ENCODE measurements at regions not wholly inside any gene's neighbourhood (a gene's known extent, or its start where the extent isn't known, plus 50 kb on each side); places are given as distances from the start of the nearest gene placed in this dataset.

DNA sequence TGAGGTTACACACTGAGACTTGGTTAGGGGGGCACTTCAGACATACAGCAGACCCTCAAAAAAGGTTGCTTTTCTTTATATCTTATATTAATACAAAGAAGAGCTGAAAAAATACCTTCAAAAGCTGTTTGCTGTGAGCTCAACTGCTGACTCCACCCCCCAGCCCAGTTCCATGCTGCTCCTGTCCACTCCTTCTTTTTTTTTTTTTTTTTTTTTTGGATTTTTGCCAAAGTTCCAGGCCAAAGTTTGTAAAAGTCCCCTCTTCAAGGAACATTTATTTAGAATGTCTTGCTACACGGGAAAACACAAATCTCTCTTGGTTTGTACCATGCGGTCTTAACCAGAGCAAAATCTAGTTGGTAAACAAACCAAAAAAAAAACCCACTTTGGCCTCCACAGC, 85.3 kb upstream of the AKAP12 start:
- TF ChIP-seq, protein P1, sequence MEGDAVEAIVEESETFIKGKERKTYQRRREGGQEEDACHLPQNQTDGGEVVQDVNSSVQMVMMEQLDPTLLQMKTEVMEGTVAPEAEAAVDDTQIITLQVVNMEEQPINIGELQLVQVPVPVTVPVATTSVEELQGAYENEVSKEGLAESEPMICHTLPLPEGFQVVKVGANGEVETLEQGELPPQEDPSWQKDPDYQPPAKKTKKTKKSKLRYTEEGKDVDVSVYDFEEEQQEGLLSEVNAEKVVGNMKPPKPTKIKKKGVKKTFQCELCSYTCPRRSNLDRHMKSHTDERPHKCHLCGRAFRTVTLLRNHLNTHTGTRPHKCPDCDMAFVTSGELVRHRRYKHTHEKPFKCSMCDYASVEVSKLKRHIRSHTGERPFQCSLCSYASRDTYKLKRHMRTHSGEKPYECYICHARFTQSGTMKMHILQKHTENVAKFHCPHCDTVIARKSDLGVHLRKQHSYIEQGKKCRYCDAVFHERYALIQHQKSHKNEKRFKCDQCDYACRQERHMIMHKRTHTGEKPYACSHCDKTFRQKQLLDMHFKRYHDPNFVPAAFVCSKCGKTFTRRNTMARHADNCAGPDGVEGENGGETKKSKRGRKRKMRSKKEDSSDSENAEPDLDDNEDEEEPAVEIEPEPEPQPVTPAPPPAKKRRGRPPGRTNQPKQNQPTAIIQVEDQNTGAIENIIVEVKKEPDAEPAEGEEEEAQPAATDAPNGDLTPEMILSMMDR (IDR thresholded peaks at IDR 0.05; ENCODE audit: low read depth, low read length): no peak
- no peak for DNase-seq
- H3K27ac ChIP-seq: no peak overlapping the region
- H3K36me3 ChIP-seq: no peaks in the 10 kb centered on the region
- H3K9me3 ChIP-seq (ENCODE audit: severe bottlenecking): no peaks in the 10 kb centered on the region
- no peaks in the 10 kb centered on the region for H3K27me3 ChIP-seq (ENCODE audit: insufficient read depth, low read depth, severe bottlenecking)
- H3K4me3 ChIP-seq (ENCODE audit: low read depth, low read length): no peak overlapping the region

DNA sequence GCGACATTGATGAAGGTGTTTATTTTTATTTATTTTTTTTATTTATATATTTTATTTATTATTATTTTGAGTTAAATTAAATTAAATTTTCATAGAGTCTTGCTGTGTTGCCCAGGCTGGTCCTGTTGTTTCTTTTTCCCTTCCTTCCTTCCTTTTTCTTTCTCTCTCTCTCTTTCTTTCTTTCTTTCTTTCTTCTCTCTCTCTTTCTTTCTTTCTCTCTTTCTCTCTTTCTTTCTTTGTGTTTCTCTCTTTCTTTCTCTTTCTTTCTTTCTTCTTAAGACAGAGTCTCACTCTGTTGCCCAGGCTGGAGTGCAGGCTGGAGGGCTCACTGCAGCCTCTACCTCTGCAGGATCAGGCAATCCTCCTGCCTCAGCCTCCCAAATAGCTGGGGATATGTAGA, 84.7 kb upstream of the AKAP12 start:
- Histone ChIP-seq H3K4me3 (ENCODE audit: low read depth, low read length) (no peak overlapping the region), H3K9me3 (ENCODE audit: severe bottlenecking) (no peaks in the 10 kb centered on the region), H3K27ac (no peak overlapping the region), H3K27me3 (ENCODE audit: insufficient read depth, low read depth, severe bottlenecking) (no peaks in the 10 kb centered on the region), H3K36me3 (no peaks in the 10 kb centered on the region)
- no peak for DNase-seq
- TF ChIP-seq, protein P1 (IDR thresholded peaks at IDR 0.05; ENCODE audit: low read depth, low read length): no peak

DNA sequence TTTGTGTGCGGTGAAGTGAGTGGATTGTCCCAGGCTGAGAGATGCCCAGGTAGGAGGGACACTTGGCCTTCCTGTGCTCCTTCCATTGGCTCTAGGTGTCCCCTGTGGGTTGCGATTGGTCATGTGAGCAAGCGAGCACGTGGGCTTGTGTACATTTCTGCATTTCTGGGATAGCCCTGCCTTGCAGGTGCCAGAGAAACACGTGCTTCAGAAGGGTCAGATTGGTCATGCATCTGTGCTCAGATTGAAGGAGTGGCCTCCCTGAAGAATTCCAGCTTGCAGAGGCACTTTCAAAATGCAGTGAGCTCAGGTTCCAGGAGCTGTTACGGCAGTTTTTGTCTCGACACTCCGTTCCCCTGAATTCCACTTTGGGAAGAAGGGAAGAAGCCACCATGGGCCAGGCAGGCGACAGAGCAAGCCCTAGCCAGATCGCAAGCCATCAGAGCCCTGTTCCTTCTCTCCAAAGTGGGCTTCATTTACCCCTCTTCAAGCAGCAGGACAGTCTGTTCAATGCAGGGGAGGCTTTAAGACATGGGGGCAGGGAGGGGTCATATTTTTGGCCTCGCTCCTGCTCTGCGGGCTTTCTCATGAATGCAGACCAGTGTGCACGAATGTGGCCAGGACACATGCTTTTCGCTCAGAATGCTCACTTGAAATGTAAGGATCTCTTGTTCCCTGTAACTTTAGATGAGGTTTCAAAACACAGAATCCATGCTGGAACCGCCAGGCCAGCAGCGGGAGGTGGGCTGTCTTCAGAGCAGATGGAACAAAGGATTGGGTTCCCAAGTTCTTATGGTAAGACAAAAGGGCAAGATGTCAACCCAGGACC, 78.6 kb upstream of the AKAP12 start:
- TF ChIP-seq, protein P1 (IDR thresholded peaks at IDR 0.05; ENCODE audit: low read depth, low read length): no peak
- Histone ChIP-seq H3K36me3 (no peaks in the 10 kb centered on the region), H3K9me3 (ENCODE audit: severe bottlenecking) (no peaks in the 10 kb centered on the region), H3K27me3 (ENCODE audit: insufficient read depth, low read depth, severe bottlenecking) (no peaks in the 10 kb centered on the region), H3K27ac (no peak overlapping the region), H3K4me3 (ENCODE audit: low read depth, low read length) (no peak overlapping the region)
- DNase-seq: no peak

DNA sequence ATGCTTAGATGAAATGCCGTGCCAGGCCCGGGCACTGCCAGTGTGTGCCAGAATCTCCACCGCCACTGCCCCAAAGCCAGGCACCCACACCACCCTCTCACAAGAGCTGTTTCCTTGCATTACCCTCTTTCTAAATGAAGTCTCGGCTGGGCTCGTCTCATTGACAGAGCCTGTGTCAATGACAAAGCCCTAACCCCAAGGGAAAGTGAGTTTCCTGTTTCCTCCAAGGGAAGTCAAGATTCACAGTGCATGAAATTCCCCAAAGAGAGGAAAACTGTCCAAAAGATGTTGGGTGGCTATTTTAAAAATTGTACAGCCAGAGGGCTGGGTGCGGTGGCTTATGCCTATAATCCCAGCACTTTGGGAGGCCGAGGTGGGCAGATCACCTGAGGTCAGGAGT, 75.4 kb upstream of the AKAP12 start:
- no peaks in the 10 kb centered on the region for H3K36me3 ChIP-seq
- H3K27me3 ChIP-seq (ENCODE audit: insufficient read depth, low read depth, severe bottlenecking): no peaks in the 10 kb centered on the region
- H3K27ac ChIP-seq: no peak overlapping the region
- H3K4me3 ChIP-seq (ENCODE audit: low read depth, low read length): no peak overlapping the region
- TF ChIP-seq, protein P1 (IDR thresholded peaks at IDR 0.05; ENCODE audit: low read depth, low read length): no peak
- no peak for DNase-seq
- H3K9me3 ChIP-seq (ENCODE audit: severe bottlenecking): no peaks in the 10 kb centered on the region

DNA sequence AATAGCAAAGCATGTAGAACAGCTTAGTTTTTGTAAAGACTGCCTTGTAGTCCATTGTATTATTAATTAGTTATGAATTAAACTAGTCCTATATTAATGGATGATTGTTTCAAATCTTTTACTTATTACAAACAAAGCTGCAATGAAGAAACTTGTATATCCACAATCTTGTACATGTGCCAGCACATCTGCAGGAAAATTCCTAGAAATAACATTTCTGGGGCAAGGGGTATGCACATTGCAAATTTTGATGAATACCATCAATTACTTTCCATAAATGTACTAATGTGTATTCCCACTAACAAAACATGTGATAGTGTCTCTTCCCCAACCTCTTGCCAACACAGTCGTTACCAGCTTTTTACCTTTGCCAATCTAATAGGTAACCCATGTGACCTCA, 73.6 kb upstream of the AKAP12 start:
- Histone ChIP-seq H3K9me3 (ENCODE audit: severe bottlenecking) (no peaks in the 10 kb centered on the region), H3K4me3 (ENCODE audit: low read depth, low read length) (no peak overlapping the region), H3K27me3 (ENCODE audit: insufficient read depth, low read depth, severe bottlenecking) (no peaks in the 10 kb centered on the region), H3K27ac (no peak overlapping the region), H3K36me3 (no peaks in the 10 kb centered on the region)
- DNase-seq: no peak
- TF ChIP-seq, protein P1 (IDR thresholded peaks at IDR 0.05; ENCODE audit: low read depth, low read length): no peak

DNA sequence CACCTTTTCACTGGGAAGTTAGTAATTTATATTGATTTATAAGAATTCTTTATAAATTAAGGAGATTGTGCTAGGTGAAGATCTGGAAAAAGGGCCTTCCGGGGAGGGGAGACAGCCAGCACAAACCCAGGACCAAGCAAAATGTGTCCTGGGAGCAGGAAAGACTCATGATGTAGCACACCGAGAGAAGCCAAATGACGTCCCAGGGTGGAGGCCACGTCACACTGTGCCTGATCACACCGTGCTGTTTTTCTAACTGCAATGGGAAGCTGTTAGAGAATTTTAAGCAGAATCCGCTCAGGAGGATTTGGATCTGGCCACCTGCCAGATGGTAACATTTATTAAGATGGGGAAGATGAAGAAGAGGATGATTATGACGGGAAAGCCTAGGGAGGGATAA, 72.7 kb upstream of the AKAP12 start:
- no peak overlapping the region for H3K27ac ChIP-seq
- TF ChIP-seq, protein P1 (IDR thresholded peaks at IDR 0.05; ENCODE audit: low read depth, low read length): no peak
- H3K4me3 ChIP-seq (ENCODE audit: low read depth, low read length): no peak overlapping the region
- no peaks in the 10 kb centered on the region for H3K27me3 ChIP-seq (ENCODE audit: insufficient read depth, low read depth, severe bottlenecking)
- no peaks in the 10 kb centered on the region for H3K36me3 ChIP-seq
- peak; percentile 36 for DNase-seq
- H3K9me3 ChIP-seq (ENCODE audit: severe bottlenecking): no peaks in the 10 kb centered on the region

All from WERI-Rb-1 (cell line).